ENCODE measurements at regions not wholly inside any gene's neighbourhood (a gene's known extent, or its start where the extent isn't known, plus 50 kb on each side); places are given as distances from the start of the nearest gene placed in this dataset.

- 28 to 39% (median 35%) methylated on average over 2 of the region's 2 CpGs for WGBS, 4 donors
These were observed 657.7 kb upstream of the MBL2 start for GRCh38 chr10:53430127-53430891.

GRCh38 chr10:53422223-53422888, 649.8 kb upstream of the MBL2 start:
- Histone ChIP-seq H3K4me3 (no peak overlapping the region), H3K4me1 (no peaks in the 10 kb centered on the region), H3K36me3 (no peaks in the 10 kb centered on the region), H3K9me3 (peaks cover 0 to 16% (median 0%) of the 10 kb centered on the region in 12 donors), H3K27ac (no peak overlapping the region), H3K27me3 (no peaks in the 10 kb centered on the region)
- intact Hi-C loops (cut with DNase I) = no loop called here
- TF ChIP-seq CTCF (IDR thresholded peaks at IDR 0.05) = no peak
- TF ChIP-seq POLR2A (IDR thresholded peaks at IDR 0.05) = no peak
- ATAC-seq (no peak), DNase-seq (no peak)
- WGBS, 4 donors = 70 to 80% (median 72%) methylated on average over 5 of the region's 5 CpGs

More at GRCh38 chr10:53430127-53430891, 657.7 kb upstream of the MBL2 start:
- ATAC-seq (no peak), DNase-seq (no peak)
- H3K4me3 ChIP-seq = no peak overlapping the region
- H3K27ac ChIP-seq = no peak overlapping the region
- TF ChIP-seq CTCF (IDR thresholded peaks at IDR 0.05) (no peak), POLR2A (IDR thresholded peaks at IDR 0.05) (no peak)
- no peaks in the 10 kb centered on the region for H3K4me1 ChIP-seq
- intact Hi-C loops (cut with DNase I) = no loop called here
- no peaks in the 10 kb centered on the region for H3K36me3 ChIP-seq
- H3K27me3 ChIP-seq = no peaks in the 10 kb centered on the region
- H3K9me3 ChIP-seq = no peaks in the 10 kb centered on the region

GRCh38 chr10:53412651-53413050, 640.1 kb upstream of the MBL2 start:
- Histone ChIP-seq H3K27ac (no peak overlapping the region), H3K4me3 (no peak overlapping the region), H3K9me3 (no peaks in the 10 kb centered on the region), H3K4me1 (no peaks in the 10 kb centered on the region), H3K27me3 (no peaks in the 10 kb centered on the region), H3K36me3 (no peaks in the 10 kb centered on the region)
- no peak for ATAC-seq
- TF ChIP-seq POLR2A (IDR thresholded peaks at IDR 0.05) (no peak), CTCF (IDR thresholded peaks at IDR 0.05) (no peak)
- WGBS, 4 donors = 74 to 83% (median 77%) methylated on average over 2 of the region's 2 CpGs
- intact Hi-C loops (cut with DNase I) = no loop called here
- no peak for DNase-seq

- WGBS, 4 donors = 59 to 70% (median 65%) methylated on average over 3 of the region's 3 CpGs
- intact Hi-C loops (cut with DNase I) = no loop called here
These were observed 633.9 kb upstream of the MBL2 start for GRCh38 chr10:53406532-53406931.

More at GRCh38 chr10:53406532-53406931, 633.9 kb upstream of the MBL2 start:
- no peak for TF ChIP-seq CTCF (IDR thresholded peaks at IDR 0.05)
- TF ChIP-seq POLR2A (IDR thresholded peaks at IDR 0.05) = no peak
- Histone ChIP-seq H3K4me1 (peaks cover 0 to 6% (median 0%) of the 10 kb centered on the region in 12 donors), H3K9me3 (peaks cover 0 to 3% (median 0%) of the 10 kb centered on the region in 12 donors), H3K36me3 (no peaks in the 10 kb centered on the region), H3K27me3 (no peaks in the 10 kb centered on the region), H3K4me3 (no peak overlapping the region), H3K27ac (no peak overlapping the region)
- ATAC-seq (no peak), DNase-seq (no peak)

All from heart left ventricle (tissue), 16 donors.